Activated naive CD8-positive, alpha-beta T cell (primary cell): ENCODE measurements at regions not wholly inside any gene's neighbourhood (a gene's known extent, or its start where the extent isn't known, plus 50 kb on each side); places are given as distances from the start of the nearest gene placed in this dataset.
"Not testable (repeated sequence)": the region's sequence is repeated elsewhere in the genome, so short reads cannot be mapped to it uniquely, and the experiment has no call there.

ENCODE experiments used
- H3K27ac Mint-ChIP-seq: one replicate; pipeline ENCODE4 v1.8.0; 2021; ENCODE audit warnings: mixed read lengths
- H3K27me3 Mint-ChIP-seq: one replicate; pipeline ENCODE4 v1.8.0; 2021; ENCODE audit warnings: mixed read lengths
- H3K36me3 Mint-ChIP-seq: one replicate; pipeline ENCODE4 v1.8.0; 2021; ENCODE audit warnings: mixed read lengths
- H3K4me1 Mint-ChIP-seq: one replicate; pipeline ENCODE4 v1.8.0; 2021; ENCODE audit warnings: low read depth, mixed read lengths
- H3K4me3 Mint-ChIP-seq: one replicate; pipeline ENCODE4 v1.8.0; 2021; ENCODE audit warnings: mild to moderate bottlenecking, mixed read lengths
- H3K9me3 Mint-ChIP-seq: one replicate; pipeline ENCODE4 v1.8.0; 2021; ENCODE audit warnings: low read depth, mixed read lengths

- peaks cover 42% of the 10 kb centered on the region for H3K9me3 Mint-ChIP-seq
- no peak overlapping the region for H3K27ac Mint-ChIP-seq
- peaks cover 12% of the 10 kb centered on the region for H3K4me1 Mint-ChIP-seq
- H3K27me3 Mint-ChIP-seq = no peaks in the 10 kb centered on the region
- peaks cover 34% of the 10 kb centered on the region for H3K36me3 Mint-ChIP-seq
- no peak overlapping the region for H3K4me3 Mint-ChIP-seq
Observed at GRCh38 chr19:20482721-20483120, 82.9 kb downstream of the ZNF737 start.

DNA sequence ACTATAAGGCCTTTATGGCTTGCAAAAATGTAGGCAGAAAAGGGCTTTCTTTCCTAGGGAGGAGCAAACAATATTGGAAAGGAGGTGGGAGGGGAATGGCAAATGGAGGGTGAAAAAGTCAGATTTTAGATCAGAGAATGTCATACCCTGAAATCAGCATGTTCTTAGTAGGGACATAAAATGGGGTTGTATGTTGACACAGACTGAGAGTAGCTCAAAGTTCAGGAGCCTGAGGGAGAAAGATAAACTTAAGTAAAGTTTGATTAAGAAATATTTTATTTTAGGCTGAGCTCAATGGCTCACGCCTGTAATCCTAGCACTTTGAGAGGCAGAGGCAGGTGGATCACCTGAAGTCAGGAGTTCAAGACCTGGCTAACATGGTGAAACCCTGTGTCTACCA, 83.8 kb downstream of the ZNF737 start:
- peaks cover 47% of the 10 kb centered on the region for H3K9me3 Mint-ChIP-seq
- H3K4me3 Mint-ChIP-seq = no peak overlapping the region

DNA sequence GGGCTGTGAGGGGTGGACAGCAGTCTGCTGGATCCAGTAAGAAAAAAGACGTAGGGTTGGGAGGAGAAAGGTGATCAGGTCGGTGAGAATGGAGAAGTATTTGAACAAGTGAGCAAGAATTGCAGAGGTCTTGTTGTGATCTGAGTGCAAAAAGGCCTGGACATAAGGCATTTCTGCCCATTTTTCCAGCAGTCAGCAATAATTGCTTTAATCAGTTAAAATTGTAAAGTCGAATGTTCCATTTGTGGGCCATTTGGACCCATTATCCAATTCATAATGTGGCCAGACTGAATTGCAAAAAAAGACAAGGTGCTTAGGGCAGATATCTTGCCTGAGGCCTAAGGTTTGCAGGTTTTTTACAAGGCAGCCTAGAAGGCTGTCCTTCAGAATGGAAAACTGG, 86.1 kb downstream of the ZNF737 start:
- no peak overlapping the region for H3K4me3 Mint-ChIP-seq
- H3K4me1 Mint-ChIP-seq = peaks cover 12% of the 10 kb centered on the region
- H3K9me3 Mint-ChIP-seq = peaks cover 44% of the 10 kb centered on the region
- no peak overlapping the region for H3K27ac Mint-ChIP-seq
- peaks cover 46% of the 10 kb centered on the region for H3K36me3 Mint-ChIP-seq
- no peaks in the 10 kb centered on the region for H3K27me3 Mint-ChIP-seq

More for the DNA sequence above, 83.8 kb downstream of the ZNF737 start:
- Mint-ChIP-seq H3K36me3 (peaks cover 39% of the 10 kb centered on the region), H3K4me1 (peaks cover 12% of the 10 kb centered on the region), H3K27ac (no peak overlapping the region), H3K27me3 (no peaks in the 10 kb centered on the region)

DNA sequence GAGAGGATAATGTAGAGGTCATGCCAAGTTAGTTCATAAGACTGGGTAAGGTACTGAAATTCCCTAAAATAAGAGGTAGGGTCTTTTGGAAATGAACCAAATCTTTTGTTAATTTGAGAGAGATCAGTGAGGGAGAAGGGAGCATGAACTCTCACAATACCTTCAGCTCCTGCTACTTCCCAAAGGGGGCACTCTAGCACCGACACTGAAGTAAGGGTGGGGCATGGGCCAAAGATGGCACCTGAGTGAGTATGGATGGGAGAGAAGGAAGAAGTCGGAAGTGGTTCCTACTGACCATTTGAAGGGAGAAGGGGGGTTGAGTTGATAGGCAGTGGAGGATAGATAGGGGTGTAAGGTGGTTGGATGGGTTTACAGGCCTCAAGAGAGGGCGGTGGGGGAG, 86.6 kb downstream of the ZNF737 start:
- H3K27ac Mint-ChIP-seq = no peak overlapping the region
- peaks cover 42% of the 10 kb centered on the region for H3K9me3 Mint-ChIP-seq
- peaks cover 42% of the 10 kb centered on the region for H3K36me3 Mint-ChIP-seq
- no peak overlapping the region for H3K4me3 Mint-ChIP-seq
- no peaks in the 10 kb centered on the region for H3K27me3 Mint-ChIP-seq
- peaks cover 12% of the 10 kb centered on the region for H3K4me1 Mint-ChIP-seq

GRCh38 chr19:20472854-20473253, 92.7 kb downstream of the ZNF737 start:
- H3K9me3 Mint-ChIP-seq = peaks cover 38% of the 10 kb centered on the region
- H3K27me3 Mint-ChIP-seq = no peaks in the 10 kb centered on the region
- no peak overlapping the region for H3K27ac Mint-ChIP-seq
- H3K4me3 Mint-ChIP-seq = no peak overlapping the region
- H3K4me1 Mint-ChIP-seq = no peaks in the 10 kb centered on the region
- peaks cover 28% of the 10 kb centered on the region for H3K36me3 Mint-ChIP-seq

DNA sequence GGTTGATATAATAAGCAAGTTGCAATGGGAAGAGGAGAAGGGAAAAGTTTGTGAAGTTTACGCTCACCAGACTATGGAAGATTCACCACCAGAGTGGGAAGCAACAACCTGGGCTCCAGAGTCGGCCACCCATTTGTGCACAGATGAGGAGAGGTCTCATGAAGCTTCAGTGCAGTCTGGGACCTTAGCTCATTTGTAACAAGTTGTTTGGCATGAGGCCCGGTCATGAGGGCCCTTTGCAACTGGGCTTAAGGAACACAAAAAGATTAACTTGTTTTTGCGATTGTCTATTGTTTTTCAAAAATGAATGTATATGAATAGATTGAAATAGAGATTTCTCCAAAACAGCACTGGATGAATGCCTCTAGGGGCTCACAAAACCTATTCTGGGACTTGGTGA, 94.2 kb downstream of the ZNF737 start:
- Mint-ChIP-seq H3K9me3 (peaks cover 25% of the 10 kb centered on the region), H3K4me1 (no peaks in the 10 kb centered on the region), H3K27me3 (no peaks in the 10 kb centered on the region), H3K4me3 (no peak overlapping the region), H3K27ac (no peak overlapping the region), H3K36me3 (peaks cover 21% of the 10 kb centered on the region)

GRCh38 chr19:20470345-20471135, 95.0 kb downstream of the ZNF737 start:
- peaks cover 15% of the 10 kb centered on the region for H3K36me3 Mint-ChIP-seq
- H3K27ac Mint-ChIP-seq = no peak overlapping the region
- H3K27me3 Mint-ChIP-seq = no peaks in the 10 kb centered on the region
- no peaks in the 10 kb centered on the region for H3K4me1 Mint-ChIP-seq
- no peak overlapping the region for H3K4me3 Mint-ChIP-seq
- peaks cover 23% of the 10 kb centered on the region for H3K9me3 Mint-ChIP-seq

GRCh38 chr19:20466638-20466990, 99.0 kb downstream of the ZNF737 start:
- H3K4me1 Mint-ChIP-seq, H3K27ac Mint-ChIP-seq, H3K27me3 Mint-ChIP-seq, H3K4me3 Mint-ChIP-seq, H3K36me3 Mint-ChIP-seq: not testable (repeated sequence)
- peaks cover 17% of the 10 kb centered on the region for H3K9me3 Mint-ChIP-seq

DNA sequence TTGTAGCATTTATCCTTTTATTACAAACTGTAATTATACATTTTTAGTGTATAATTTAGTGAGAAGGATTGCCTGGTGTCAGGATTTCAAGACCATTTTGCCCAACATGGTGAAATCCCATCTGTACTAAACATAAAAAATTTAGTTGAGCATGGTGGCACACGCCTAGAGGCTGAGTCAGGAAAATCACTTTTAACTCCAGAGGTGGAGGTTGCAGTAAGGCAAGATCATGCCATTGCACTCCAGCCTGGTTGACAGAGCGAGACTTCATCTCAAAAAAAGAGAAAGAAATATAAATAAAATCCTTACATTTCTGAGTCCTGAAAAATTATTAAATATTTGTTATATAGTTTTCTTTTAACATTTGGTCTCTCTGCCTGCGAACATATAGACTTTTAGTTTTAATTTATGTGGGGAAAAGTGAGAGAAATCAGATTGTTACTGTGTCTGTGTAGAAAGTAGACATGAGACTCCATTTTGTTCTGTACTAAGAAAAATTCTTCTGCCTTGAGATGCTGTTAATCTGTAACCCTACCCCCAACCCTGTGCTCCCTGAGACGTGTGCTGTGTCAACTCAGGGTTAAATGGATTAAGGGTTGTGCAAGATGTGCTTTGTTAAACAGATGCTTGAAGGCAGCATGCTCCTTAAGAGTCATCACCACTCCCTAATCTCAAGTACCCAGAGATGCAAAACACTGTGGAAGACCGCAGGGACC, 99.5 kb downstream of the ZNF737 start:
- not testable (repeated sequence) for H3K36me3 Mint-ChIP-seq, H3K27me3 Mint-ChIP-seq, H3K27ac Mint-ChIP-seq, H3K4me1 Mint-ChIP-seq, H3K4me3 Mint-ChIP-seq
- H3K9me3 Mint-ChIP-seq = peaks cover 15% of the 10 kb centered on the region

GRCh38 chr19:20453425-20453935, 112.1 kb downstream of the ZNF737 start:
- Mint-ChIP-seq H3K27me3 (peaks cover 1% of the 10 kb centered on the region), H3K4me1 (peaks cover 12% of the 10 kb centered on the region), H3K36me3 (no peaks in the 10 kb centered on the region), H3K27ac (peak overlapping the region; percentile 35), H3K9me3 (no peaks in the 10 kb centered on the region), H3K4me3 (no peak overlapping the region)

DNA sequence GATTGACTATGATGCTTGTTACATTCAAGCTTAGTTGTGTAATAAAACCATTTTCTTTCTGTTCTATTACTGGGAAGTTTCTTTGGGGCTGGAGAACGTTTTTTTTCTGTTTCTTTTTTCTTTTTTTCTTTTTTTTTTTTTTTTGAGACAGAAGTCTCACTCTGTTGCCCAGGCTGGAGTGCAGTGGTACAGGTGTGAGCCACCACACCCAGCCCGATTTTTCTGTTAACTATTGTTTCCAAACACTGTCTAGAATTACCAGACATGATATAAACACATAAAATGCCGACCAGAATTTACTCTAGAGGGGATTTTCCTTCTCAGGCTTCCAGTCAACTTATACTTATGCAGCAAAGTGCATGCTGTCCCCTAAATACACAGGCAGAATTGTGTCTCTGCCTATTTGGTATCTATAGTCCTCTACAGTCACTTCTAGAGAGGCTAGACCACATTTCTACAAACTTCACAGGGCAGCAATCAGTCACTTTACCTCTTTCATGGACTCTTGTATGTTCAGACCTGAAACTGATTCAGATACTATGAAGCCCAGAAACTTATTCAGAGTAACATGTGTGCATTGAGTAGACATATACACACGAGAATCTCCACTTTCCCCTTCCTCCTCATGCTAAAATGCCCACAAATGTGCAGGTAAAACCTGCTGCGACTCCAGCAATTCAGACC, 121.2 kb downstream of the ZNF737 start:
- Mint-ChIP-seq H3K4me3 (no peak overlapping the region), H3K36me3 (peaks cover 3% of the 10 kb centered on the region), H3K27ac (no peak overlapping the region), H3K9me3 (peaks cover 4% of the 10 kb centered on the region), H3K27me3 (no peaks in the 10 kb centered on the region), H3K4me1 (peaks cover 2% of the 10 kb centered on the region)

- not testable (repeated sequence) for H3K4me1 Mint-ChIP-seq, H3K4me3 Mint-ChIP-seq, H3K27ac Mint-ChIP-seq, H3K36me3 Mint-ChIP-seq, H3K9me3 Mint-ChIP-seq, H3K27me3 Mint-ChIP-seq
Observed at GRCh38 chr19:20432266-20432842, 133.2 kb downstream of the ZNF737 start.

DNA sequence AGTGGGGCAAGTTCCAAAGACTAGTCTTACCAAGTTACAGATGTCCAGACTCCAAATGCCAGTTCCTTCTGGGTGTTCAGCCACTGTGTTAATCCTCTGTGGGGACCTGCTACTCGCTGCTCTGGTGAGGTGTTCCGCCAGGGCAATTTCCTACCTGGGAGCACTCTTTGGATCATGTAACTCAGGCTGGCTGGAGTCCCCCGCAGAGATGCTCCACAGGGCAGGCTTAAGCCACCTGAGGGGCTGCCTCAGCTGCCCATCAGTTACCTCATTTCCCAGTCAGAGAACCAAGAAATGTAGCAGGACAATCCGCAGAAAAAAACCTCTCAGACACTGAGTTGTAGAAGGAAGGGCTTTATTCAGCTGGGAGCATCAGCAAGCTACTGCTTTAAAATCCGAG, 133.8 kb downstream of the ZNF737 start:
- no peaks in the 10 kb centered on the region for H3K9me3 Mint-ChIP-seq
- H3K4me3 Mint-ChIP-seq = no peak overlapping the region
- no peak overlapping the region for H3K27ac Mint-ChIP-seq
- peaks cover 3% of the 10 kb centered on the region for H3K36me3 Mint-ChIP-seq
- H3K27me3 Mint-ChIP-seq = no peaks in the 10 kb centered on the region
- no peaks in the 10 kb centered on the region for H3K4me1 Mint-ChIP-seq

GRCh38 chr19:20423381-20424197, 142.0 kb downstream of the ZNF737 start:
- H3K36me3 Mint-ChIP-seq = peaks cover 5% of the 10 kb centered on the region
- peak overlapping the region; percentile 98 for H3K4me3 Mint-ChIP-seq
- H3K4me1 Mint-ChIP-seq = peaks cover 10% of the 10 kb centered on the region
- peaks cover 4% of the 10 kb centered on the region for H3K9me3 Mint-ChIP-seq
- H3K27me3 Mint-ChIP-seq = no peaks in the 10 kb centered on the region
- peak overlapping the region; percentile 95 for H3K27ac Mint-ChIP-seq
